ENCODE measurements at regions not wholly inside any gene's neighbourhood (a gene's known extent, or its start where the extent isn't known, plus 50 kb on each side); places are given as distances from the start of the nearest gene placed in this dataset.
"Not testable (repeated sequence)": the region's sequence is repeated elsewhere in the genome, so short reads cannot be mapped to it uniquely, and the experiment has no call there.

GRCh38 chr2:234258562-234259141 is 208.2 kb downstream of the SPP2 start:
- Mint-ChIP-seq H3K27ac (no peak overlapping the region), H3K36me3 (peaks cover 3% of the 10 kb centered on the region), H3K27me3 (no peaks in the 10 kb centered on the region), H3K4me3 (no peak overlapping the region), H3K4me1 (peaks cover 15% of the 10 kb centered on the region), H3K9me3 (peaks cover 3% of the 10 kb centered on the region)
- no peak for DNase-seq

- Mint-ChIP-seq H3K4me1 (peaks cover 15% of the 10 kb centered on the region), H3K9me3 (peaks cover 2% of the 10 kb centered on the region), H3K4me3 (no peak overlapping the region), H3K27ac (no peak overlapping the region), H3K27me3 (no peaks in the 10 kb centered on the region), H3K36me3 (peaks cover 3% of the 10 kb centered on the region)
- no peak for DNase-seq
These were observed 207.5 kb downstream of the SPP2 start for GRCh38 chr2:234257859-234258561.

GRCh38 chr2:234256516-234256915 is 206.0 kb downstream of the SPP2 start:
- DNase-seq = no peak
- H3K27ac Mint-ChIP-seq = no peak overlapping the region
- H3K4me3 Mint-ChIP-seq = no peak overlapping the region
- H3K27me3 Mint-ChIP-seq = no peaks in the 10 kb centered on the region
- H3K36me3 Mint-ChIP-seq = no peaks in the 10 kb centered on the region
- H3K9me3 Mint-ChIP-seq = peaks cover 2% of the 10 kb centered on the region
- peaks cover 15% of the 10 kb centered on the region for H3K4me1 Mint-ChIP-seq

- no peaks in the 10 kb centered on the region for H3K36me3 Mint-ChIP-seq
- no peaks in the 10 kb centered on the region for H3K27me3 Mint-ChIP-seq
- H3K27ac Mint-ChIP-seq = no peak overlapping the region
- H3K4me3 Mint-ChIP-seq = no peak overlapping the region
- peaks cover 2% of the 10 kb centered on the region for H3K9me3 Mint-ChIP-seq
- DNase-seq = no peak
- peaks cover 15% of the 10 kb centered on the region for H3K4me1 Mint-ChIP-seq
These were observed 204.4 kb downstream of the SPP2 start for GRCh38 chr2:234254783-234255521.

GRCh38 chr2:234252772-234253171 is 202.3 kb downstream of the SPP2 start:
- Mint-ChIP-seq H3K27me3 (no peaks in the 10 kb centered on the region), H3K9me3 (peaks cover 2% of the 10 kb centered on the region), H3K27ac (no peak overlapping the region), H3K4me3 (no peak overlapping the region), H3K36me3 (no peaks in the 10 kb centered on the region), H3K4me1 (peaks cover 4% of the 10 kb centered on the region)
- DNase-seq = no peak

- H3K4me1 Mint-ChIP-seq = peaks cover 3% of the 10 kb centered on the region
- no peak overlapping the region for H3K4me3 Mint-ChIP-seq
- no peaks in the 10 kb centered on the region for H3K27me3 Mint-ChIP-seq
- DNase-seq = no peak
- H3K9me3 Mint-ChIP-seq = no peaks in the 10 kb centered on the region
- H3K27ac Mint-ChIP-seq = no peak overlapping the region
- no peaks in the 10 kb centered on the region for H3K36me3 Mint-ChIP-seq
These were observed 201.1 kb downstream of the SPP2 start for GRCh38 chr2:234251326-234252271.

- H3K36me3 Mint-ChIP-seq = no peaks in the 10 kb centered on the region
- H3K4me1 Mint-ChIP-seq = peaks cover 6% of the 10 kb centered on the region
These were observed 200.4 kb downstream of the SPP2 start for GRCh38 chr2:234250926-234251325.

GRCh38 chr2:234249873-234250272 is 199.4 kb downstream of the SPP2 start:
- Mint-ChIP-seq H3K4me3 (no peak overlapping the region), H3K36me3 (no peaks in the 10 kb centered on the region), H3K9me3 (no peaks in the 10 kb centered on the region), H3K4me1 (peaks cover 5% of the 10 kb centered on the region), H3K27me3 (no peaks in the 10 kb centered on the region), H3K27ac (no peak overlapping the region)
- DNase-seq = no peak

More at GRCh38 chr2:234250926-234251325, 200.4 kb downstream of the SPP2 start:
- DNase-seq = no peak
- no peak overlapping the region for H3K27ac Mint-ChIP-seq
- no peaks in the 10 kb centered on the region for H3K27me3 Mint-ChIP-seq
- H3K4me3 Mint-ChIP-seq = no peak overlapping the region
- no peaks in the 10 kb centered on the region for H3K9me3 Mint-ChIP-seq

GRCh38 chr2:234249034-234249735 is 198.7 kb downstream of the SPP2 start:
- no peaks in the 10 kb centered on the region for H3K36me3 Mint-ChIP-seq
- H3K27ac Mint-ChIP-seq = no peak overlapping the region
- DNase-seq = no peak
- H3K9me3 Mint-ChIP-seq = no peaks in the 10 kb centered on the region
- no peaks in the 10 kb centered on the region for H3K27me3 Mint-ChIP-seq
- H3K4me1 Mint-ChIP-seq = peaks cover 7% of the 10 kb centered on the region
- H3K4me3 Mint-ChIP-seq = no peak overlapping the region

GRCh38 chr2:234248213-234248710 is 197.8 kb downstream of the SPP2 start:
- not testable (repeated sequence) for H3K4me3 Mint-ChIP-seq, H3K36me3 Mint-ChIP-seq, H3K27ac Mint-ChIP-seq, DNase-seq, H3K27me3 Mint-ChIP-seq, H3K9me3 Mint-ChIP-seq
- peaks cover 13% of the 10 kb centered on the region for H3K4me1 Mint-ChIP-seq

- Mint-ChIP-seq H3K27ac (no peak overlapping the region), H3K27me3 (no peaks in the 10 kb centered on the region), H3K4me3 (no peak overlapping the region), H3K4me1 (peaks cover 13% of the 10 kb centered on the region), H3K9me3 (no peaks in the 10 kb centered on the region), H3K36me3 (no peaks in the 10 kb centered on the region)
- DNase-seq = no peak
These were observed 197.1 kb downstream of the SPP2 start for GRCh38 chr2:234247453-234248180.

- no peaks in the 10 kb centered on the region for H3K36me3 Mint-ChIP-seq
- no peak for DNase-seq
- peaks cover 13% of the 10 kb centered on the region for H3K4me1 Mint-ChIP-seq
- no peak overlapping the region for H3K27ac Mint-ChIP-seq
- no peak overlapping the region for H3K4me3 Mint-ChIP-seq
- no peaks in the 10 kb centered on the region for H3K9me3 Mint-ChIP-seq
- H3K27me3 Mint-ChIP-seq = no peaks in the 10 kb centered on the region
These were observed 195.4 kb downstream of the SPP2 start for GRCh38 chr2:234245945-234246344.

GRCh38 chr2:234243871-234244565 is 193.5 kb downstream of the SPP2 start:
- no peak overlapping the region for H3K27ac Mint-ChIP-seq
- H3K27me3 Mint-ChIP-seq = no peaks in the 10 kb centered on the region
- no peaks in the 10 kb centered on the region for H3K36me3 Mint-ChIP-seq
- H3K9me3 Mint-ChIP-seq = peaks cover 3% of the 10 kb centered on the region
- no peak for DNase-seq
- H3K4me3 Mint-ChIP-seq = no peak overlapping the region
- H3K4me1 Mint-ChIP-seq = peaks cover 13% of the 10 kb centered on the region

Measured in activated naive CD8-positive, alpha-beta T cell treated with anti-CD3 and anti-CD28 coated beads for 36 hours (primary cell).